ENCODE measurements at regions not wholly inside any gene's neighbourhood (a gene's known extent, or its start where the extent isn't known, plus 50 kb on each side); places are given as distances from the start of the nearest gene placed in this dataset.
"Not testable (repeated sequence)": the region's sequence is repeated elsewhere in the genome, so short reads cannot be mapped to it uniquely, and the experiment has no call there.

- TF ChIP-seq EZH2 (IDR thresholded peaks at IDR 0.05; ENCODE audit: low read length) (no peak), CTCF (optimal IDR thresholded peaks at IDR 0.05 in 1 of 3, IDR thresholded peaks at IDR 0.05 in 1 of 3, conservative IDR thresholded peaks at IDR 0.05 in 1 of 3; ENCODE audit: extremely low read depth in 1 of 3, insufficient read depth in 2 of 3, low read length in 3 of 3) (no peak)
- H3K9me1 ChIP-seq (ENCODE audit: control insufficient read depth, extremely low read depth, insufficient read depth, low read length): no peaks in the 10 kb centered on the region
- H4K20me1 ChIP-seq (ENCODE audit: control insufficient read depth, extremely low read depth, insufficient read depth, low read length): no peaks in the 10 kb centered on the region
- H3K79me2 ChIP-seq (ENCODE audit: control insufficient read depth, insufficient read depth, low read length): no peaks in the 10 kb centered on the region
- FAIRE-seq (no peak), DNase-seq (ENCODE audit: low read depth, low spot score) (no peak)
- H3K4me1 ChIP-seq (ENCODE audit: control insufficient read depth, extremely low read depth, insufficient read depth, low read length): no peaks in the 10 kb centered on the region
- H3K9ac ChIP-seq (ENCODE audit: control insufficient read depth, extremely low read depth, insufficient read depth, low read length): no peak overlapping the region
- H3K36me3 ChIP-seq (ENCODE audit: control insufficient read depth in 2 of 2, extremely low read depth in 1 of 2, insufficient read depth in 2 of 2, low read length in 2 of 2): no peaks in the 10 kb centered on the region
- no peak overlapping the region for H3K27ac ChIP-seq (ENCODE audit: control insufficient read depth, insufficient read depth, low read length)
- H3K4me3 ChIP-seq (ENCODE audit: control insufficient read depth in 2 of 3, extremely low read depth in 1 of 3, insufficient read depth in 2 of 3, low read depth in 1 of 3, low read length in 3 of 3): no peak overlapping the region
- no peak overlapping the region for H2AFZ ChIP-seq (ENCODE audit: control insufficient read depth, low read length)
- H3K4me2 ChIP-seq (ENCODE audit: control insufficient read depth, extremely low read depth, insufficient read depth, low read depth, low read length): no peak overlapping the region
- H3K9me3 ChIP-seq (ENCODE audit: control insufficient read depth, low read depth, low read length): no peaks in the 10 kb centered on the region
- H3K27me3 ChIP-seq (ENCODE audit: control insufficient read depth, extremely low read depth, insufficient read depth, low read length): no peaks in the 10 kb centered on the region
- dilution Hi-C loops (cut with MboI; ENCODE audit: extremely low pct_ligation_motif_present, low sequenced_read_pairs): no loop called here
Measured at GRCh38 chr5:145443964-145444363, 391.2 kb downstream of the PRELID2 start.

- Histone ChIP-seq H3K36me3 (ENCODE audit: control insufficient read depth in 2 of 2, extremely low read depth in 1 of 2, insufficient read depth in 2 of 2, low read length in 2 of 2) (no peaks in the 10 kb centered on the region), H2AFZ (ENCODE audit: control insufficient read depth, low read length) (no peak overlapping the region), H3K27ac (ENCODE audit: control insufficient read depth, insufficient read depth, low read length) (no peak overlapping the region), H3K9me3 (ENCODE audit: control insufficient read depth, low read depth, low read length) (no peaks in the 10 kb centered on the region), H3K27me3 (ENCODE audit: control insufficient read depth, extremely low read depth, insufficient read depth, low read length) (no peaks in the 10 kb centered on the region), H3K4me3 (ENCODE audit: control insufficient read depth in 2 of 3, extremely low read depth in 1 of 3, insufficient read depth in 2 of 3, low read depth in 1 of 3, low read length in 3 of 3) (no peak overlapping the region), H3K79me2 (ENCODE audit: control insufficient read depth, insufficient read depth, low read length) (no peaks in the 10 kb centered on the region), H3K9ac (ENCODE audit: control insufficient read depth, extremely low read depth, insufficient read depth, low read length) (no peak overlapping the region), H3K9me1 (ENCODE audit: control insufficient read depth, extremely low read depth, insufficient read depth, low read length) (no peaks in the 10 kb centered on the region), H3K4me1 (ENCODE audit: control insufficient read depth, extremely low read depth, insufficient read depth, low read length) (no peaks in the 10 kb centered on the region), H4K20me1 (ENCODE audit: control insufficient read depth, extremely low read depth, insufficient read depth, low read length) (no peaks in the 10 kb centered on the region), H3K4me2 (ENCODE audit: control insufficient read depth, extremely low read depth, insufficient read depth, low read depth, low read length) (no peak overlapping the region)
- dilution Hi-C loops (cut with MboI; ENCODE audit: extremely low pct_ligation_motif_present, low sequenced_read_pairs): no loop called here
- no peak for DNase-seq (ENCODE audit: low read depth, low spot score)
- no peak for TF ChIP-seq EZH2 (IDR thresholded peaks at IDR 0.05; ENCODE audit: low read length)
- TF ChIP-seq CTCF (optimal IDR thresholded peaks at IDR 0.05 in 1 of 3, IDR thresholded peaks at IDR 0.05 in 1 of 3, conservative IDR thresholded peaks at IDR 0.05 in 1 of 3; ENCODE audit: extremely low read depth in 1 of 3, insufficient read depth in 2 of 3, low read length in 3 of 3): no peak
- FAIRE-seq: no peak
Measured at GRCh38 chr5:145443366-145443765, 391.8 kb downstream of the PRELID2 start.

GRCh38 chr5:145442661-145443060 is 392.5 kb downstream of the PRELID2 start:
- H4K20me1 ChIP-seq (ENCODE audit: control insufficient read depth, extremely low read depth, insufficient read depth, low read length); H3K36me3 ChIP-seq (ENCODE audit: control insufficient read depth in 2 of 2, extremely low read depth in 1 of 2, insufficient read depth in 2 of 2, low read length in 2 of 2); H2AFZ ChIP-seq (ENCODE audit: control insufficient read depth, low read length); H3K9ac ChIP-seq (ENCODE audit: control insufficient read depth, extremely low read depth, insufficient read depth, low read length); FAIRE-seq; H3K27me3 ChIP-seq (ENCODE audit: control insufficient read depth, extremely low read depth, insufficient read depth, low read length); H3K4me2 ChIP-seq (ENCODE audit: control insufficient read depth, extremely low read depth, insufficient read depth, low read depth, low read length); H3K27ac ChIP-seq (ENCODE audit: control insufficient read depth, insufficient read depth, low read length); H3K9me3 ChIP-seq (ENCODE audit: control insufficient read depth, low read depth, low read length); dilution Hi-C loops (cut with MboI; ENCODE audit: extremely low pct_ligation_motif_present, low sequenced_read_pairs); H3K79me2 ChIP-seq (ENCODE audit: control insufficient read depth, insufficient read depth, low read length); H3K4me1 ChIP-seq (ENCODE audit: control insufficient read depth, extremely low read depth, insufficient read depth, low read length); DNase-seq (ENCODE audit: low read depth, low spot score); H3K4me3 ChIP-seq (ENCODE audit: control insufficient read depth in 2 of 3, extremely low read depth in 1 of 3, insufficient read depth in 2 of 3, low read depth in 1 of 3, low read length in 3 of 3); H3K9me1 ChIP-seq (ENCODE audit: control insufficient read depth, extremely low read depth, insufficient read depth, low read length): not testable (repeated sequence)

Data from keratinocyte (primary cell).